AG10803 (cell line): ENCODE measurements at regions not wholly inside any gene's neighbourhood (a gene's known extent, or its start where the extent isn't known, plus 50 kb on each side); places are given as distances from the start of the nearest gene placed in this dataset.

Experiments
- DNase-seq: peaks from one replicate; pipeline ENCODE4 v3.0.0; 2010; ENCODE audit warnings: low read depth
- H3K4me3 ChIP-seq: 2 replicates; pipeline ENCODE4 v1.5.1; 2011; ENCODE audit warnings: mild to moderate bottlenecking, low read length, control low read depth
- CTCF ChIP-seq: conservative IDR thresholded peaks from 2 replicates; pipeline ENCODE4 v1.5.1; 2011; ENCODE audit warnings: mild to moderate bottlenecking, low read length, control low read depth, inconsistent platforms

- no peak overlapping the region for H3K4me3 ChIP-seq
- no peak for TF ChIP-seq CTCF
- DNase-seq, result peak; percentile 3
Measured at GRCh38 chr4:110994781-110995180, 371.9 kb upstream of the PITX2 start.

DNA sequence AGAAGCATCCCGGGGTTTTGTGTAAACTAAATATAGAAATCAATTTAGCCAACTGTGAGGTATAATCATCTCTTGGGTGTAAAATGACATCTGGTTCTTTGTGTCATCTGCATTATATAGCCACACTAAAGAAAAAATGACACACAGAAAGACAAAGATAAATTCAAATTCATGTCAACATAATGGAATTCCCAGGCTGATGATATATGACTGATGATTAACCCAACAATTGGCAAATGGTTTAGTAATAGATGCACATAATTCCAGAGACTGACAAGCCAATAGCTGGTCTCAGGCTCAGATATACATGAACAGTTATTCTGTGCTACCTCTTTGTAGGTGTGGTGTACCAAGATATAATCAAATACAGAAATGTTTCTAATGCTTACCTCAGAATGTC lies 375.4 kb upstream of the PITX2 start:
- no peak for DNase-seq
- TF ChIP-seq CTCF, result no peak
- H3K4me3 ChIP-seq, result no peak overlapping the region

- no peak for DNase-seq
- no peak overlapping the region for H3K4me3 ChIP-seq
- no peak for TF ChIP-seq CTCF
Measured at GRCh38 chr4:111011458-111011857, 388.6 kb upstream of the PITX2 start.

- no peak for TF ChIP-seq CTCF
Measured at GRCh38 chr4:111013846-111014245, 391.0 kb upstream of the PITX2 start.

DNA sequence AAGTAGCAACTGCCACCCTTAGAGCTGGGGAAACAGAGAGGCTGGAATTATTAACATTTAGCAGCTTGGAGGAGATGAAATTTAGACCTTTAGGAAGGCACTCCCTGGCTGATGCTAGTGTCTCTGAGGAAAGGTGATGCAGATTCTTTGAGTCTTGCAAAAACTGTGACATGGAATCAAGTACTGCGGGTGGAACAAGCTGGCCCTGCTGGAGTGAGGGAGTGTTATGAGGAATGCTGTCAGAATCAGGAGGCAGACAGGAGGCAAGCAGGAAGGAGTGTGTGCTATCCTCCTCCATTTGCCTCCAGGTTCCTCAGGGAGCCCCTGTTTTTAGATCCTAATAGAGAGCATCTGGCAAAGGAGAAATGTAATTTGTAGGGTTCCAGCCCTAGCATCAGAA lies 391.7 kb upstream of the PITX2 start:
- TF ChIP-seq CTCF, result no peak
- no peak overlapping the region for H3K4me3 ChIP-seq
- no peak for DNase-seq

More at GRCh38 chr4:111013846-111014245, 391.0 kb upstream of the PITX2 start:
- DNase-seq, result no peak
- no peak overlapping the region for H3K4me3 ChIP-seq

DNA sequence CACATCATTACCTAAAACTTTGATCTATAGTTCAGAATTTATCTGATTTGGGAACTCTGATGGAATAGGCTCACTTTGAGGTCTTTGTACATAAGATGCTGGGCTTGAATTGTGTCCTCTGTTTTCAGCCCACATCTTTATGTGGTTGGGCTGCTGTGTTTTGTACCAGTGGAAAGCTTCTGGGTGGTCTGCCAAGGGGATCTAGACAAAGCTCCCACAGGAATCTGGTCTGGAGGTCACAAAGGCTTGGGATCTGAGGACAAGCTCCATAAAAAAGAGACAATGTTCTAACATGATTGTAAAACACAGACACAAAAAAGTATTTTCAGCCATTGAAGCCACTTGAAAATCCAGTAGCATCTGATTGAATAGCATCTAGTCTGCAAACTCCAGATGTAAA lies 393.5 kb upstream of the PITX2 start:
- TF ChIP-seq CTCF, result no peak
- no peak for DNase-seq
- no peak overlapping the region for H3K4me3 ChIP-seq

- no peak for DNase-seq
- H3K4me3 ChIP-seq, result no peak overlapping the region
- TF ChIP-seq CTCF, result no peak
Measured at GRCh38 chr4:111018216-111018615, 395.3 kb upstream of the PITX2 start.
